Activated T-helper 1 cell treated with anti-CD3 and anti-CD28 coated beads, Interleukin-2, amount 50 U/mL, for 16 hours (primary cell): ENCODE measurements at regions not wholly inside any gene's neighbourhood (a gene's known extent, or its start where the extent isn't known, plus 50 kb on each side); places are given as distances from the start of the nearest gene placed in this dataset.
"Not testable (repeated sequence)": the region's sequence is repeated elsewhere in the genome, so short reads cannot be mapped to it uniquely, and the experiment has no call there.

ENCODE experiments used
- DNase-seq, 2 donors: peaks; one replicate each; pipeline ENCODE4 v3.0.0-alpha.2; 2020; ENCODE audit warnings: low read depth in 1 of 2, low spot score in 1 of 2

- no peak for DNase-seq
These were observed 1494.9 kb upstream of the AGA start for GRCh38 chr4:178937130-178937529.

- DNase-seq, result no peak
These were observed 1499.7 kb upstream of the AGA start for GRCh38 chr4:178941975-178942374.

GRCh38 chr4:178953447-178954120 lies 1511.3 kb upstream of the AGA start:
- no peak for DNase-seq

GRCh38 chr4:178955614-178956013 lies 1513.4 kb upstream of the AGA start:
- no peak for DNase-seq

GRCh38 chr4:178958725-178959440 lies 1516.6 kb upstream of the AGA start:
- DNase-seq, result no peak

- no peak for DNase-seq
These were observed 1521.3 kb upstream of the AGA start for GRCh38 chr4:178963446-178964045.

- no peak for DNase-seq
These were observed 1524.4 kb upstream of the AGA start for GRCh38 chr4:178966644-178967043.

GRCh38 chr4:178970433-178971140 lies 1528.3 kb upstream of the AGA start:
- no peak for DNase-seq

GRCh38 chr4:178976861-178977260 lies 1534.6 kb upstream of the AGA start:
- DNase-seq, result no peak

GRCh38 chr4:178993306-178993705 lies 1551.1 kb upstream of the AGA start:
- DNase-seq, result no peak

GRCh38 chr4:179001918-179002317 lies 1559.7 kb upstream of the AGA start:
- no peak for DNase-seq

- DNase-seq, result no peak
These were observed 1565.5 kb upstream of the AGA start for GRCh38 chr4:179007755-179008154.

- DNase-seq, result no peak
These were observed 1575.3 kb upstream of the AGA start for GRCh38 chr4:179017581-179017980.

GRCh38 chr4:179027569-179027968 lies 1585.3 kb upstream of the AGA start:
- no peak for DNase-seq

GRCh38 chr4:179028321-179028720 lies 1586.1 kb upstream of the AGA start:
- no peak for DNase-seq

GRCh38 chr4:179029683-179030082 lies 1587.4 kb upstream of the AGA start:
- DNase-seq, result no peak

- DNase-seq, result no peak
These were observed 1598.0 kb upstream of the AGA start for GRCh38 chr4:179040259-179040658.

- DNase-seq, result no peak
These were observed 1606.7 kb upstream of the AGA start for GRCh38 chr4:179048839-179049453.

GRCh38 chr4:179051206-179051605 lies 1609.0 kb upstream of the AGA start:
- no peak for DNase-seq

- no peak for DNase-seq
These were observed 1617.2 kb upstream of the AGA start for GRCh38 chr4:179059396-179059795.

GRCh38 chr4:179066254-179066653 lies 1624.0 kb upstream of the AGA start:
- not testable (repeated sequence) for DNase-seq
